H1 (cell line): ENCODE measurements at regions not wholly inside any gene's neighbourhood (a gene's known extent, or its start where the extent isn't known, plus 50 kb on each side); places are given as distances from the start of the nearest gene placed in this dataset.

Source experiments
- CTCF ChIA-PET: fragments of 300-600 bp; sonication (Branson Sonifier 250); formaldehyde crosslinking; loops from one replicate; lab custom pipeline; 2021; ENCODE audit not compliant: partially characterized antibody; lab: Charles Lee
- POLR2A ChIA-PET: fragments of 300-600 bp; sonication (Branson Sonifier 250); formaldehyde crosslinking; loops from one replicate; lab custom pipeline; 2021; ENCODE audit warnings: inconsistent platforms; ENCODE audit not compliant: partially characterized antibody; lab: Charles Lee
- DNase-seq, 2 experiments: peaks; one replicate each; pipeline versions ENCODE4 v3.0.0 to v3.0.0-alpha.2; 2010 to 2022; ENCODE audit warnings: low spot score in 2 of 2, low read depth in 1 of 2, mixed read lengths in 1 of 2
- FAIRE-seq: peaks from 2 replicates; lab custom pipeline; 2011; peaks lifted over from hg19 to GRCh38; lab: Jason Lieb, UNC
- H2AFZ ChIP-seq: 2 replicates; pipeline ENCODE4 v1.8.1; 2012; ENCODE audit warnings: low read length, inconsistent platforms
- H2AK5ac ChIP-seq: 2 replicates; pipeline ENCODE4 v1.6.1; 2013; ENCODE audit warnings: low read depth, low read length
- H2BK120ac ChIP-seq: replicated peaks from 2 replicates; pipeline ENCODE3; 2013; ENCODE audit warnings: low read depth, low read length, inconsistent platforms
- H2BK12ac ChIP-seq: 2 replicates; pipeline ENCODE4 v1.6.1; 2013; ENCODE audit warnings: low read depth, low read length
- H2BK15ac ChIP-seq: 2 replicates; pipeline ENCODE4 v1.6.1; 2013; ENCODE audit warnings: low read length
- H2BK20ac ChIP-seq: 2 replicates; pipeline ENCODE4 v1.6.1; 2013; ENCODE audit warnings: low read length
- H2BK5ac ChIP-seq: 2 replicates; pipeline ENCODE4 v1.6.1; 2013; ENCODE audit warnings: low read depth, low read length
- H3K14ac ChIP-seq: 2 replicates; pipeline ENCODE4 v1.6.1; 2013; ENCODE audit warnings: inconsistent platforms; ENCODE audit not compliant: insufficient read length
- H3K18ac ChIP-seq: 2 replicates; pipeline ENCODE4 v1.6.1; 2013; ENCODE audit warnings: low read length; ENCODE audit errors: extremely low read depth
- H3K23ac ChIP-seq: 2 replicates; pipeline ENCODE4 v1.6.1; 2013; ENCODE audit warnings: inconsistent platforms; ENCODE audit not compliant: insufficient read length
- H3K23me2 ChIP-seq: 2 replicates; pipeline ENCODE4 v1.6.1; 2013; ENCODE audit warnings: low read depth, low read length
- H3K27ac ChIP-seq: 2 replicates; pipeline ENCODE4 v1.6.1; 2011; ENCODE audit warnings: low read depth, low read length, inconsistent platforms
- H3K27me3 ChIP-seq, 4 experiments: replicated peaks in 1 of 4; 1 replicate in 1 of 4; 2 replicates in 3 of 4; pipeline versions ENCODE4 v1.6.1 to v1.8.1; 2011 to 2013; ENCODE audit warnings: low read length in 3 of 4, mild to moderate bottlenecking in 3 of 4, inconsistent platforms in 2 of 4, mixed read lengths in 2 of 4, moderate library complexity in 1 of 4; ENCODE audit not compliant: control insufficient read depth in 3 of 4, insufficient read depth in 3 of 4; ENCODE audit errors: extremely low read depth in 1 of 4
- H3K36me3 ChIP-seq, 4 experiments: 2 replicates each; pipeline versions ENCODE4 v1.6.1 to v1.8.1; 2011 to 2013; ENCODE audit warnings: mild to moderate bottlenecking in 4 of 4, low read length in 3 of 4, moderate library complexity in 2 of 4, control low read depth in 1 of 4, inconsistent platforms in 1 of 4; ENCODE audit not compliant: insufficient read depth in 4 of 4, control insufficient read depth in 2 of 4
- H3K4ac ChIP-seq: replicated peaks from 2 replicates; pipeline ENCODE3; 2013; ENCODE audit warnings: low read length, low read depth, mixed read lengths, inconsistent platforms; ENCODE audit not compliant: insufficient read length
- H3K4me1 ChIP-seq, 4 experiments: replicated peaks in 1 of 4; 1 replicate in 1 of 4; 2 replicates in 3 of 4; pipeline versions ENCODE4 v1.6.1 to v1.8.1; 2011 to 2013; ENCODE audit warnings: low read length in 3 of 4, inconsistent platforms in 2 of 4, mixed read lengths in 1 of 4; ENCODE audit not compliant: insufficient read depth in 4 of 4, control insufficient read depth in 3 of 4
- H3K4me2 ChIP-seq, 2 experiments: 2 replicates each; pipeline versions ENCODE4 v1.6.1 to v1.8.1; 2011 to 2013; ENCODE audit warnings: low read depth in 2 of 2, low read length in 2 of 2, control low read depth in 1 of 2, inconsistent platforms in 1 of 2, mild to moderate bottlenecking in 1 of 2; ENCODE audit not compliant: insufficient read depth in 1 of 2
- H3K4me3 ChIP-seq, 4 experiments: fragments of 200-600, 300-600 bp in 1 of 4; sonication (generic), shearing (Covaris generic), sonication (Bioruptor Twin) in 1 of 4; 2 replicates each; pipeline versions ENCODE4 v1.5.1 to v1.8.1; 2011 to 2016; ENCODE audit warnings: low read length in 4 of 4, low read depth in 3 of 4, control low read depth in 2 of 4, inconsistent platforms in 2 of 4, mild to moderate bottlenecking in 2 of 4, mixed read lengths in 1 of 4, moderate library complexity in 1 of 4; ENCODE audit not compliant: insufficient read depth in 2 of 4; ENCODE audit errors: extremely low read depth in 1 of 4
- H3K56ac ChIP-seq: replicated peaks from 2 replicates; pipeline ENCODE3; 2013; ENCODE audit warnings: low read depth, mild to moderate bottlenecking, mixed read lengths, low read length, inconsistent platforms; ENCODE audit not compliant: insufficient read length
- H3K79me1 ChIP-seq: 2 replicates; pipeline ENCODE4 v1.6.1; 2013; ENCODE audit warnings: low read depth, low read length, control low read depth
- H3K79me2 ChIP-seq, 2 experiments: 2 replicates each; pipeline versions ENCODE4 v1.6.1 to v1.8.1; 2012 to 2013; ENCODE audit warnings: low read length in 2 of 2, mild to moderate bottlenecking in 2 of 2, inconsistent platforms in 1 of 2; ENCODE audit not compliant: insufficient read depth in 2 of 2, control insufficient read depth in 1 of 2
- H3K9ac ChIP-seq, 4 experiments: replicated peaks in 1 of 4; 1 replicate in 1 of 4; 2 replicates in 3 of 4; pipeline versions ENCODE4 v1.6.1 to v1.8.1; 2011 to 2013; ENCODE audit warnings: low read depth in 3 of 4, low read length in 3 of 4, control low read depth in 2 of 4, mild to moderate bottlenecking in 2 of 4, moderate library complexity in 2 of 4, inconsistent platforms in 1 of 4; ENCODE audit errors: extremely low read depth in 1 of 4
- H3K9me3 ChIP-seq, 2 experiments: 2 replicates each; pipeline versions ENCODE4 v1.6.1 to v1.8.1; 2012 to 2013; ENCODE audit warnings: mild to moderate bottlenecking in 2 of 2, moderate library complexity in 2 of 2, control low read depth in 1 of 2, inconsistent platforms in 1 of 2, low read depth in 1 of 2, low read length in 1 of 2, mixed read lengths in 1 of 2; ENCODE audit not compliant: insufficient read depth in 2 of 2
- H4K20me1 ChIP-seq, 2 experiments: replicated peaks in 1 of 2; 2 replicates each; pipeline versions ENCODE3 to v1.8.1; 2011 to 2013; ENCODE audit warnings: inconsistent platforms in 2 of 2, low read length in 2 of 2, mild to moderate bottlenecking in 1 of 2; ENCODE audit not compliant: insufficient read depth in 2 of 2, control insufficient read depth in 1 of 2
- H4K5ac ChIP-seq: 2 replicates; pipeline ENCODE4 v1.6.1; 2013; ENCODE audit warnings: low read length, low read depth, mixed read lengths, inconsistent platforms; ENCODE audit not compliant: insufficient read length
- H4K8ac ChIP-seq: 2 replicates; pipeline ENCODE4 v1.8.0; 2013; ENCODE audit warnings: mild to moderate bottlenecking, moderate library complexity, low read length, inconsistent platforms; ENCODE audit not compliant: insufficient read depth; ENCODE audit errors: extremely low read depth
- H4K91ac ChIP-seq: replicated peaks from 2 replicates; pipeline ENCODE3; 2013; ENCODE audit warnings: low read length, mixed read lengths, inconsistent platforms; ENCODE audit not compliant: insufficient read length
- CEBPB ChIP-seq: IDR thresholded peaks from 2 replicates; pipeline ENCODE4 v1.6.1; 2012; ENCODE audit warnings: low read depth, low read length
- CHD2 ChIP-seq: IDR thresholded peaks from 2 replicates; pipeline ENCODE4 v1.6.1; 2012; ENCODE audit warnings: low read length, improper control_type of control experiment
- CTBP2 ChIP-seq: IDR thresholded peaks from 2 replicates; pipeline ENCODE4 v1.7.0; 2011; ENCODE audit warnings: borderline replicate concordance, mild to moderate bottlenecking, moderate library complexity, mixed read lengths, low read length; ENCODE audit not compliant: insufficient read depth, insufficient read length
- GTF2F1 ChIP-seq: IDR thresholded peaks from 2 replicates; pipeline ENCODE4 v1.6.1; 2012; ENCODE audit warnings: low read depth, low read length, improper control_type of control experiment, borderline replicate concordance
- HDAC2 ChIP-seq, 2 experiments: fragments of 300-600 bp in 1 of 2; sonication (generic) in 1 of 2; IDR thresholded peaks; 2 replicates each; pipeline ENCODE4 v1.6.1; 2011 to 2012; ENCODE audit warnings: low read depth in 2 of 2, low read length in 2 of 2, mild to moderate bottlenecking in 2 of 2, moderate library complexity in 2 of 2, borderline replicate concordance in 1 of 2, inconsistent platforms in 1 of 2
- RFX5 ChIP-seq: IDR thresholded peaks from 2 replicates; pipeline ENCODE4 v1.6.1; 2011; ENCODE audit warnings: low read depth, low read length, improper control_type of control experiment, borderline replicate concordance
- SIRT6 ChIP-seq: IDR thresholded peaks from one replicate; pipeline ENCODE4 v1.7.1; 2012; ENCODE audit warnings: low read length, inconsistent platforms
- TAF7 ChIP-seq: optimal IDR thresholded peaks from 2 replicates; pipeline ENCODE3; 2011; ENCODE audit warnings: low read depth, mild to moderate bottlenecking, inconsistent platforms, low read length, moderate library complexity, borderline replicate concordance
- WGBS, 2 experiments: shearing (Covaris generic) in 1 of 2; methylation state at CpG; one replicate each; pipeline versions ENCODE4 v1.1.6 to v1.1.7; 2013 to 2015; ENCODE audit warnings: low lambda C conversion rate in 2 of 2, mixed read lengths in 2 of 2, inconsistent platforms in 1 of 2, low coverage in 1 of 2, missing lambda C conversion rate in 1 of 2; ENCODE audit not compliant: insufficient replicate concordance in 2 of 2, insufficient coverage in 1 of 2, insufficient read length in 1 of 2; ENCODE audit errors: extremely low coverage in 1 of 2, missing lambda C conversion rate in 1 of 2; 5-methylcytosine and 5-hydroxymethylcytosine counted together

- no peak overlapping the region for H4K8ac ChIP-seq
- no peak overlapping the region for H3K18ac ChIP-seq
- no peaks in the 10 kb centered on the region for H3K4me1 ChIP-seq
- no peak overlapping the region for H2AK5ac ChIP-seq
- TF ChIP-seq CHD2 = no peak
- TF ChIP-seq HDAC2 (IDR thresholded peaks at IDR 0.05; ENCODE audit: borderline replicate concordance in 1 of 2, low read depth in 2 of 2, low read length in 2 of 2) = no peak
- no peak for TF ChIP-seq CEBPB
- TF ChIP-seq CTBP2 = no peak
- no peak for TF ChIP-seq TAF7
- no peak for TF ChIP-seq GTF2F1
- TF ChIP-seq RFX5 = no peak
- TF ChIP-seq SIRT6 = no peak
- H3K4me2 ChIP-seq = no peak overlapping the region
- H2BK120ac ChIP-seq = no peak overlapping the region
- H3K79me1 ChIP-seq = no peaks in the 10 kb centered on the region
- 94% methylated on average over 5 of the region's 5 CpGs; no CpG with 5 or more reads in 1 of the 2 experiments for WGBS, 2 experiments
- no peaks in the 10 kb centered on the region for H3K36me3 ChIP-seq
- H2AFZ ChIP-seq = no peak overlapping the region
- no peaks in the 10 kb centered on the region for H3K9me3 ChIP-seq
- H3K23me2 ChIP-seq = no peaks in the 10 kb centered on the region
- no peak overlapping the region for H4K91ac ChIP-seq
- no peak overlapping the region for H3K4ac ChIP-seq
- no peak overlapping the region for H2BK5ac ChIP-seq
- no peak overlapping the region for H3K27ac ChIP-seq
- no peak overlapping the region for H3K9ac ChIP-seq
- H3K23ac ChIP-seq = no peak overlapping the region
- no peak overlapping the region for H3K56ac ChIP-seq
- FAIRE-seq (no peak), DNase-seq (no peak)
- H3K14ac ChIP-seq = no peak overlapping the region
- CTCF ChIA-PET = no interaction called here
- POLR2A ChIA-PET = no interaction called here
- no peak overlapping the region for H2BK15ac ChIP-seq
- H4K5ac ChIP-seq = no peak overlapping the region
- no peaks in the 10 kb centered on the region for H3K79me2 ChIP-seq
- no peak overlapping the region for H2BK12ac ChIP-seq
- H4K20me1 ChIP-seq = peaks cover 0 to 1% of the 10 kb centered on the region in 2 experiments
- no peaks in the 10 kb centered on the region for H3K27me3 ChIP-seq
- no peak overlapping the region for H3K4me3 ChIP-seq
- no peak overlapping the region for H2BK20ac ChIP-seq
Observed at GRCh38 chr18:65288908-65289307, 461.9 kb upstream of the CDH7 start.
